ENCODE measurements at regions not wholly inside any gene's neighbourhood (a gene's known extent, or its start where the extent isn't known, plus 50 kb on each side); places are given as distances from the start of the nearest gene placed in this dataset.

DNA sequence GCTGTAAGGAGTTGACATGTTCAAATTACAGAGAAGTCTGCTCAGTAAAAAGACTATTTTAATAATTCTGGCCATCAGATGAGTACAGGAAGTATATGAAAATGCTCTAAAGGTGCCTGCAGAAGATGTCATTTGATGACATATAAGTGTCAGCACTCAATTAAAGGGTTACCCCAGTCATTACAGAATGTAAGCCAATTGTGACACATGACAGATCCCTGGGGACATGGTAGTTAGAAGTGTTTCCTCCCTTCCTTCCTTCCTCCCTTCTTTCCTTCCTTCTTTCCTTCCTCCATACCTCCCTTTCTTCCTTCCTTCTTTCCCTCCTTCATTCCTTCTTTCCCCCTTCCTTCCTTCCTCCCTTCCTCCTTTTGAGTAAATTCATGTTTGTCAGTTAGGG, 453.0 kb downstream of the RAPGEF2 start:
- H3K4me3 ChIP-seq: no peak overlapping the region
- H3K27me3 ChIP-seq (replicated peaks; ENCODE audit: insufficient read depth): no peaks in the 10 kb centered on the region
- ATAC-seq (ENCODE audit: insufficient number of reproducible peaks, low FRiP score, low read depth) (no peak), DNase-seq (ENCODE audit: low spot score) (no peak)
- no peaks in the 10 kb centered on the region for H3K36me3 ChIP-seq
- H3K9me3 ChIP-seq: no peaks in the 10 kb centered on the region
- TF ChIP-seq, protein P1, sequence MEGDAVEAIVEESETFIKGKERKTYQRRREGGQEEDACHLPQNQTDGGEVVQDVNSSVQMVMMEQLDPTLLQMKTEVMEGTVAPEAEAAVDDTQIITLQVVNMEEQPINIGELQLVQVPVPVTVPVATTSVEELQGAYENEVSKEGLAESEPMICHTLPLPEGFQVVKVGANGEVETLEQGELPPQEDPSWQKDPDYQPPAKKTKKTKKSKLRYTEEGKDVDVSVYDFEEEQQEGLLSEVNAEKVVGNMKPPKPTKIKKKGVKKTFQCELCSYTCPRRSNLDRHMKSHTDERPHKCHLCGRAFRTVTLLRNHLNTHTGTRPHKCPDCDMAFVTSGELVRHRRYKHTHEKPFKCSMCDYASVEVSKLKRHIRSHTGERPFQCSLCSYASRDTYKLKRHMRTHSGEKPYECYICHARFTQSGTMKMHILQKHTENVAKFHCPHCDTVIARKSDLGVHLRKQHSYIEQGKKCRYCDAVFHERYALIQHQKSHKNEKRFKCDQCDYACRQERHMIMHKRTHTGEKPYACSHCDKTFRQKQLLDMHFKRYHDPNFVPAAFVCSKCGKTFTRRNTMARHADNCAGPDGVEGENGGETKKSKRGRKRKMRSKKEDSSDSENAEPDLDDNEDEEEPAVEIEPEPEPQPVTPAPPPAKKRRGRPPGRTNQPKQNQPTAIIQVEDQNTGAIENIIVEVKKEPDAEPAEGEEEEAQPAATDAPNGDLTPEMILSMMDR (IDR thresholded peaks at IDR 0.05): no peak
- H3K27ac ChIP-seq: no peak overlapping the region
- no peaks in the 10 kb centered on the region for H3K4me1 ChIP-seq (ENCODE audit: control insufficient read depth in 1 of 2, low read depth in 2 of 2)

DNA sequence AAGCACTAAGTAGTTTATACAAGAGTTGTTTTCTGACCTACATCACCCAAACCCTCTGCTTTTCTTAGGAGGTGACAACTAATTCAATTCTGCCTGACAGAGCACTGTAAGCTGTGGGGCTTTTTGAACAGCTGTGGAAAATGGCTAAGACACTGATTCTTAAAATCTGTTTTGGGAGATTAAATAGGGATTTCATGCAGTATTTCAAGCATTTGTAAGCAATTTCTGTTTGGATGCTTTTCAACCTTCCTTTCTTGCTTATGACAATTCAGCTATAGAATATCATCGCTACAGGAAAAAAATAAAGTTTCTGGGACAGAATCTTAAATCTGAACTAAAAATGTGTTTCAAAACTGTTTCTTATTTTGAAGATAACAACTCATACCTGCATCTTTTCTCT, 459.5 kb downstream of the RAPGEF2 start:
- no peak overlapping the region for H3K27ac ChIP-seq
- no peaks in the 10 kb centered on the region for H3K4me1 ChIP-seq (ENCODE audit: control insufficient read depth in 1 of 2, low read depth in 2 of 2)
- no peak overlapping the region for H3K4me3 ChIP-seq
- no peak for DNase-seq (ENCODE audit: low spot score)
- no peaks in the 10 kb centered on the region for H3K9me3 ChIP-seq
- H3K27me3 ChIP-seq (replicated peaks; ENCODE audit: insufficient read depth): no peaks in the 10 kb centered on the region
- no peak for ATAC-seq (ENCODE audit: insufficient number of reproducible peaks, low FRiP score, low read depth)
- H3K36me3 ChIP-seq: no peaks in the 10 kb centered on the region
- TF ChIP-seq, protein P1 (IDR thresholded peaks at IDR 0.05): no peak

DNA sequence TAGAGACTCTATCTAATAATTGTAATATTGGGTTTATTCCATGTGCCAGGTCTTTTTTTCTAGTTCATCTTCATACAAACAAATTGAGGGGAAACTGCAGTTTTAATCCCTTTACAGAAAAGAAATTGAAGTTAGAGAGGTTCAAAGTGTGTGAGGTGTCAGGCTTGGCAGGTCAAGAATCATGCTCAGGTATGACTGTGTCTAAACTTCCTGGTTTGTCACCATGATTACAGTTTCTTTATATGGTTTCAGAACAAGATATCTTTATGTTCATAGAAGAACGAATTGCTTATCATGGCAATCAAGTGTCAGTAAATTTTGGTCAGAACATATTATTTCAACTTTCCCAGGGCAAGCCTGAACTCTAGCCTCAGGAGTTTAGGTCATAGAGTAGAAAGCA, 460.4 kb downstream of the RAPGEF2 start:
- Histone ChIP-seq H3K36me3 (no peaks in the 10 kb centered on the region), H3K4me3 (no peak overlapping the region), H3K27ac (no peak overlapping the region), H3K4me1 (ENCODE audit: control insufficient read depth in 1 of 2, low read depth in 2 of 2) (no peaks in the 10 kb centered on the region), H3K27me3 (replicated peaks; ENCODE audit: insufficient read depth) (no peaks in the 10 kb centered on the region), H3K9me3 (no peaks in the 10 kb centered on the region)
- TF ChIP-seq, protein P1 (IDR thresholded peaks at IDR 0.05): no peak
- DNase-seq (ENCODE audit: low spot score) (no peak), ATAC-seq (ENCODE audit: insufficient number of reproducible peaks, low FRiP score, low read depth) (no peak)

DNA sequence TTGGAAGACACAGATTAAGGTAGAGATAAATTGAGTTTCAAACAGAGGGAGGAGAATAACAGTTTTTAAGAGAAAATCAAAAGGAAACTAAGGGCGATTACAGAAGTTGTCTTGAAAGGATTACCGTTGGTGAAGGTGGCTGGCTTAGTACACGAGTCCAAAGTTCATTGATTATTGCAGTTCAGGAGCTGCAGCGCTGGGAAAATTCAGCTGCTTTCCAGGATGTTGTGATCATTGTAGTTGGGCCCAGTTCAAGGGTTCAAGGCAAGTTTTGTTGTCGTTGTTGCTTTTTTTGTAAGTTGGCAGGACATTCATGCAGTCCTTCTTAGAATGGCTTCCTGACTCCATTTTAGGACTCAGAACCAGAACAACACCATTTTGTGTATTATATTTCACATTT, 461.7 kb downstream of the RAPGEF2 start:
- no peak overlapping the region for H3K4me3 ChIP-seq
- H3K27ac ChIP-seq: no peak overlapping the region
- no peaks in the 10 kb centered on the region for H3K27me3 ChIP-seq (replicated peaks; ENCODE audit: insufficient read depth)
- no peaks in the 10 kb centered on the region for H3K36me3 ChIP-seq
- TF ChIP-seq, protein P1 (IDR thresholded peaks at IDR 0.05): no peak
- no peaks in the 10 kb centered on the region for H3K4me1 ChIP-seq (ENCODE audit: control insufficient read depth in 1 of 2, low read depth in 2 of 2)
- ATAC-seq (ENCODE audit: insufficient number of reproducible peaks, low FRiP score, low read depth) (no peak), DNase-seq (ENCODE audit: low spot score) (no peak)
- no peaks in the 10 kb centered on the region for H3K9me3 ChIP-seq

DNA sequence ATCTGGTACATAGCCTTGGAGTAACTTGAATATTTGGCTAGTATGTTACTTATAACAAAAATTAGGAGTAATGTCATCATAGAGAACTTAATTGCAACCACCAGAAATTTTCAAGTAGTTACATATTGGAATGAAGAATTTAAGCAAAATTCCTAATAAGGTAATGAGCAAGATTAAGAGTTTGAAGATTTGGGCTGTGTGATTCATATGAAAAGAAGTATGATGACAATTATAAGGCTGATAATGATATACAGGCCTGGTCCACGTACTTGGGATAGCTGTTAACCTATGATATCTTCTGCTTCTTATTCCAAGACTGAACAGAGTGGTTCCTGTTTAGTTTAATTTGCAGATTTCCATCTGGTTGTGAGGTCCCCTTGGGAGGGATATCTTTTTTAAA, 463.9 kb downstream of the RAPGEF2 start:
- Histone ChIP-seq H3K27ac (no peak overlapping the region), H3K4me1 (ENCODE audit: control insufficient read depth in 1 of 2, low read depth in 2 of 2) (no peaks in the 10 kb centered on the region), H3K4me3 (no peak overlapping the region), H3K36me3 (no peaks in the 10 kb centered on the region), H3K9me3 (peaks cover 7% of the 10 kb centered on the region), H3K27me3 (replicated peaks; ENCODE audit: insufficient read depth) (no peaks in the 10 kb centered on the region)
- TF ChIP-seq, protein P1 (IDR thresholded peaks at IDR 0.05): no peak
- no peak for ATAC-seq (ENCODE audit: insufficient number of reproducible peaks, low FRiP score, low read depth)
- DNase-seq (ENCODE audit: low spot score): no peak

All from thoracic aorta (tissue), 2 donors.